GM13976 (cell line): ENCODE measurements at regions not wholly inside any gene's neighbourhood (a gene's known extent, or its start where the extent isn't known, plus 50 kb on each side); places are given as distances from the start of the nearest gene placed in this dataset.

Experiments used
- DNase-seq: peaks from one replicate; pipeline ENCODE4 v3.0.0; 2012; ENCODE audit warnings: low spot score
- CTCF ChIP-seq: IDR thresholded peaks from 2 replicates; pipeline ENCODE4 v1.5.1; 2012; ENCODE audit warnings: borderline replicate concordance, mild to moderate bottlenecking; ENCODE audit not compliant: insufficient read depth; ENCODE audit errors: extremely low read depth, missing control alignments, control extremely low read depth
- in situ Hi-C: fragments of 300-500 bp; cut with MboI; formaldehyde crosslinking; loops from one replicate; pipeline ENCODE4 v1.12.0; 2022; ENCODE audit warnings: low sequenced_read_pairs, mixed read lengths, inconsistent platforms; ENCODE audit not compliant: unreplicated experiment

DNA sequence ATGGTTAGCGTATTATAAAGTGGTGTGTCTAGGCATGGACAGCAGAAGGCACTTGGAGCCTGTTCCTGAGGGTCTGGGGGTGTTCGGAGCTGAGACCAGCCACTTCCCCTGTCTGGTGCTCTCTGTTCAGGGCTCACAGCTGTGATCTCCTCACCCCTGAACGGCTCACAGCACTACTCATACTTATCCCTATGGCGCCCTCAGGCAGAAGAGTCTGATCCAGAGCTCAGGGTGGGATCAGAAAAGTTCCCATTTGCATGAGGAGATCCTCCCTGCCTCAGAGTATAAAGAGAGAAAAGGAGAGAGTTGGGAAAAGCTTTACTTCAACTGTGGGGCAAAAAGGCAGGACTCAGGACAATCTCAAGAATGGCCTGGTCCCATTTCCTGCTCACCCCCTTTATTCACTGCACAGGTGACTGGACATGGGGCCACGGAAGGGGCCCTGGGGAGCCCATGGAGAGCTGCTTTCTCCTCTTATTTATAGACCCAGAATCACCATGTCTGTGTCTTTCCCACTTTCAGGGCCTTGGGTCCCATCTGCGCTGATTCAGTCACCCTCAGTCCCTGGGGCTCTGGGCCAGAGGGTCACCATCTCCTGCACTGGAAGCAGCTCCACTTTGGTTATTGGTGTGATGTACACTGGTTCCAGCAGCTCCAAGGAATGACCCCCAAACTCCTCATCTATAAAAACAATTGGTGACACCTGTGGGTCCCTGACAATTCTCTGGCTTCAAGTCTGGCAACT lies 97.0 kb upstream of the TOP3B start:
- no peak for TF ChIP-seq CTCF
- in situ Hi-C loops = no loop called here
- DNase-seq = no peak

GRCh38 chr22:22078329-22078728 lies 95.7 kb upstream of the TOP3B start:
- no peak for TF ChIP-seq CTCF
- in situ Hi-C loops = no loop called here
- DNase-seq = no peak

DNA sequence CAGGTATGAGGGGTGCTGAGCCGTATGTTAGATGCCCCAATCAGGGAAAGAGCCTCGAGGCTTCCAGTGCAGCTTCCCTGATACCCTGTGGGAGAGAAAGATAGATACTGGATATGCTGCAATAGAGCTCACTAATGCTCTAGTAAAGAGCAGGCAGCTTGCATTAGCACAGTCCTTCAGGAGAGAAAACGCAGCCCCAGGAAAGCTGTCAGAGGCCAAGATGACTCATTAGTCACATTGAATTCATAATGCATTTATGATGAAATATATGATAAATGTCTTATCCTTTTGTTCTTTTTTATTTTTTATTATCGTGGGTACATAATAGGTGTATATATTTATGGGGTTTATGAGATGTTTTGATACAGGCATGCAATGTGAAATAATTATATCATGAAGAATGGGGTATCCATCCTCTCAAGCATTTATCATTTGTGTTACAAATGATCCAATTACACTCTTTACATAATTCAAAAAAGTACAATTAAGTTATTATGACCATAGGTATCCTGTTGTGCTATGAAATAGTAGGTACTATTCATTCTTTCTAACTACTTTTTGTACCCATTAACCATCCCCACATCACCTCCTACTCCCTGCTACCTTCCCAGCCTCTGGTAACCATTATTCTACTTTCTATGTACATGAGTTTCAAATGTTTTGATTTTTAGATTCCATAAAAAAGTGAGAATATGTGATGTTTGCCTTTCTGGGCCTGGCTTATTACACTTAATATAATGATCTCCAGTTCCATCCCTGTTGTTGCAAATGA lies 94.5 kb upstream of the TOP3B start:
- in situ Hi-C loops = no loop called here
- no peak for DNase-seq

GRCh38 chr22:22076361-22076760 lies 93.8 kb upstream of the TOP3B start:
- no peak for TF ChIP-seq CTCF
- in situ Hi-C loops = no loop called here
- DNase-seq = no peak

More for the DNA sequence above, 94.5 kb upstream of the TOP3B start:
- no peak for TF ChIP-seq CTCF

DNA sequence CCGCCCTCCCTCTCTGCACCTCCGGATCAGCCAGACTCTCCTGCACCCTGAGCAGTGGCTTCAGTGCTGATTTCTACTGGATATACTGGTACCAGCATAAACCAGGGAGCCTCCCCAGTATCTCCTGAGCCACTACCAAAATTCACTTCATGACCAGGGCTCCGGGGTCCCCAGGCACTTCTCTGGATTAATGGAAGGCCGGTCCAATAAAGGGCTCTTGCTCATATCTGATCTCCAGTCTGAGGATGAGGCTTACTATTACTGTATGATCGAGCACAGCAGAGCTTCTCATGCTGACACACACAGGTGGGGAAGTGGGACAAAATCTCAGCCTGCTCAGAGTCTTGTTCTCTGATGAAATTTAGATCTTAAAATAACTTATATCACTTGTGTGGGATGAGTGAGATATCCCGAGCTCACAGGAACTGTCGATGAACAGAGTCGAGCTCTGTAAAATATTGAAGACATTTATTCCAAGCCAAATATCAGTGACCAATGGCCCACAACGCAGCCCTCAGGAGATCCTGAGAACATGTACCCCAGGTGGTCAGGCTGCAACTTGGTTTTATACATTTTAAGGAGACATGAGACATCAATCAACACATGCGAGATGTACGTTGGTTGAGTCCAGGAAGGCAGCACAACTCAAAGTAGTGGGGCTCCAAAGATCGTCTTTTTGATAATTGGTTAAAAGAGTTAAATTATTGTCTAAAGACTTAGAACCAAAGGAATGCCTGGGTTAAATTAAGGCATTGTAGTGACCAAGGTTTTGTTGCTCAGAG lies 93.0 kb upstream of the TOP3B start:
- TF ChIP-seq CTCF = no peak
- no peak for DNase-seq

GRCh38 chr22:22074634-22075381 lies 92.2 kb upstream of the TOP3B start:
- in situ Hi-C loops = no loop called here
- no peak for TF ChIP-seq CTCF
- no peak for DNase-seq

More for the DNA sequence above, 93.0 kb upstream of the TOP3B start:
- in situ Hi-C loops = no loop called here
